ENCODE measurements at regions not wholly inside any gene's neighbourhood (a gene's known extent, or its start where the extent isn't known, plus 50 kb on each side); places are given as distances from the start of the nearest gene placed in this dataset.
A peak's percentile ranks its signal among the peaks of the same experiment; 100 is the strongest.

- intact Hi-C loops (cut with micrococcal nuclease; ENCODE audit: unreplicated experiment) = no loop called here
- Mint-ChIP-seq H3K27ac (ENCODE audit: unreplicated experiment) (no peak overlapping the region), H3K9me3 (ENCODE audit: unreplicated experiment) (no peaks in the 10 kb centered on the region), H3K36me3 (ENCODE audit: insufficient read depth, unreplicated experiment) (peaks cover 8% of the 10 kb centered on the region), H3K4me3 (ENCODE audit: unreplicated experiment) (no peak overlapping the region), H3K4me1 (ENCODE audit: low read depth, unreplicated experiment) (peaks cover 25% of the 10 kb centered on the region), H3K27me3 (ENCODE audit: insufficient read depth, unreplicated experiment) (no peaks in the 10 kb centered on the region)
- Histone ChIP-seq H3K4me1 (peaks cover 22% of the 10 kb centered on the region), H3K4me3 (ENCODE audit: low read depth, low read length) (no peak overlapping the region), H3K9me3 (peaks cover 6% of the 10 kb centered on the region; the same call in 1 of the 2 replicates), H3K27me3 (replicated peaks; ENCODE audit: control insufficient read depth, insufficient read depth, low read length) (no peaks in the 10 kb centered on the region), H3K36me3 (ENCODE audit: control insufficient read depth, insufficient read depth, low read length) (no peaks in the 10 kb centered on the region)
- ChIA-PET CTCF (interaction anchor here (1.0 kb wide), 1 partner anchor 66 kb away, joined by 3 read pairs; no protein-coding TSS in a partner anchor), POLR2A (no interaction called here)
- BruUV-seq (replicated peaks) = no TSS peak
- TF ChIP-seq, protein P1, sequence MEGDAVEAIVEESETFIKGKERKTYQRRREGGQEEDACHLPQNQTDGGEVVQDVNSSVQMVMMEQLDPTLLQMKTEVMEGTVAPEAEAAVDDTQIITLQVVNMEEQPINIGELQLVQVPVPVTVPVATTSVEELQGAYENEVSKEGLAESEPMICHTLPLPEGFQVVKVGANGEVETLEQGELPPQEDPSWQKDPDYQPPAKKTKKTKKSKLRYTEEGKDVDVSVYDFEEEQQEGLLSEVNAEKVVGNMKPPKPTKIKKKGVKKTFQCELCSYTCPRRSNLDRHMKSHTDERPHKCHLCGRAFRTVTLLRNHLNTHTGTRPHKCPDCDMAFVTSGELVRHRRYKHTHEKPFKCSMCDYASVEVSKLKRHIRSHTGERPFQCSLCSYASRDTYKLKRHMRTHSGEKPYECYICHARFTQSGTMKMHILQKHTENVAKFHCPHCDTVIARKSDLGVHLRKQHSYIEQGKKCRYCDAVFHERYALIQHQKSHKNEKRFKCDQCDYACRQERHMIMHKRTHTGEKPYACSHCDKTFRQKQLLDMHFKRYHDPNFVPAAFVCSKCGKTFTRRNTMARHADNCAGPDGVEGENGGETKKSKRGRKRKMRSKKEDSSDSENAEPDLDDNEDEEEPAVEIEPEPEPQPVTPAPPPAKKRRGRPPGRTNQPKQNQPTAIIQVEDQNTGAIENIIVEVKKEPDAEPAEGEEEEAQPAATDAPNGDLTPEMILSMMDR (IDR thresholded peaks at IDR 0.05; ENCODE audit: insufficient read depth in 1 of 2, low read depth in 1 of 2, low read length in 1 of 2, severe bottlenecking in 1 of 2, unreplicated experiment in 1 of 2) = no peak
- DNase-seq = no peak
Measured at GRCh38 chr12:92993259-92993658, 64.2 kb upstream of the EEA1 start.

- no peak overlapping the region for H3K4me3 Mint-ChIP-seq (ENCODE audit: unreplicated experiment)
- H3K27ac Mint-ChIP-seq (ENCODE audit: unreplicated experiment) = no peak overlapping the region
- BruUV-seq (replicated peaks) = no TSS peak
- Histone ChIP-seq H3K9me3 (peaks cover 6% of the 10 kb centered on the region; the same call in 1 of the 2 replicates), H3K36me3 (ENCODE audit: control insufficient read depth, insufficient read depth, low read length) (no peaks in the 10 kb centered on the region), H3K4me1 (peaks cover 19% of the 10 kb centered on the region), H3K27me3 (replicated peaks; ENCODE audit: control insufficient read depth, insufficient read depth, low read length) (no peaks in the 10 kb centered on the region), H3K4me3 (ENCODE audit: low read depth, low read length) (no peak overlapping the region)
- ChIA-PET CTCF (no interaction called here), POLR2A (no interaction called here)
- intact Hi-C loops (cut with micrococcal nuclease; ENCODE audit: unreplicated experiment) = no loop called here
- DNase-seq = no peak
- peaks cover 28% of the 10 kb centered on the region for H3K4me1 Mint-ChIP-seq (ENCODE audit: low read depth, unreplicated experiment)
- no peaks in the 10 kb centered on the region for H3K9me3 Mint-ChIP-seq (ENCODE audit: unreplicated experiment)
- H3K27me3 Mint-ChIP-seq (ENCODE audit: insufficient read depth, unreplicated experiment) = no peaks in the 10 kb centered on the region
- H3K36me3 Mint-ChIP-seq (ENCODE audit: insufficient read depth, unreplicated experiment) = peaks cover 6% of the 10 kb centered on the region
- TF ChIP-seq, protein P1 (IDR thresholded peaks at IDR 0.05; ENCODE audit: insufficient read depth in 1 of 2, low read depth in 1 of 2, low read length in 1 of 2, severe bottlenecking in 1 of 2, unreplicated experiment in 1 of 2) = no peak
Measured at GRCh38 chr12:92995258-92995903, 66.3 kb upstream of the EEA1 start.

DNA sequence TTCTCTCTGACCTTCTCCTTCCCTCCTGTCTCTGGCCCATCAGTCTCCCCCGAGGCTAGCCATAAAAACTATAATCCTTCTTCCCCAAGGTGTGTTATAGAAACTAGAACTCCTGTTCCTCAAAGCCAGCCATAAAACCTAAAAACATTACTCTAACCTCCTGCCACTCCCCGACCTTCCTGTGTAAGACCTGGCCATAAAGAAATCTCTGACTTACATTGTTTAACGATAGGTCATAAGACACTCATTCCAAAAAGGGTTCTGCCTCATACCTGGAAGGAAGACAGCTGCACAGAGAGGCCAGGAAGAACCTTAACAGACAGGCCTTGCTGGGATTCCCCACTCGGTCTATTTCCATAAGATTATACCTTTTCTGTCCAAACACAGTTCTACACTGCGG lies 70.9 kb upstream of the EEA1 start:
- Mint-ChIP-seq H3K27ac (ENCODE audit: unreplicated experiment) (peak overlapping the region; percentile 87), H3K27me3 (ENCODE audit: insufficient read depth, unreplicated experiment) (no peaks in the 10 kb centered on the region), H3K4me1 (ENCODE audit: low read depth, unreplicated experiment) (peaks cover 43% of the 10 kb centered on the region), H3K36me3 (ENCODE audit: insufficient read depth, unreplicated experiment) (peaks cover 6% of the 10 kb centered on the region), H3K4me3 (ENCODE audit: unreplicated experiment) (peak overlapping the region; percentile 7), H3K9me3 (ENCODE audit: unreplicated experiment) (no peaks in the 10 kb centered on the region)
- Histone ChIP-seq H3K36me3 (ENCODE audit: control insufficient read depth, insufficient read depth, low read length) (no peaks in the 10 kb centered on the region), H3K9me3 (no peaks in the 10 kb centered on the region), H3K4me1 (peaks cover 45% of the 10 kb centered on the region), H3K27me3 (replicated peaks; ENCODE audit: control insufficient read depth, insufficient read depth, low read length) (no peaks in the 10 kb centered on the region), H3K4me3 (ENCODE audit: low read depth, low read length) (no peak overlapping the region)
- BruUV-seq (replicated peaks) = no TSS peak
- TF ChIP-seq, protein P1 (IDR thresholded peaks at IDR 0.05; ENCODE audit: insufficient read depth in 1 of 2, low read depth in 1 of 2, low read length in 1 of 2, severe bottlenecking in 1 of 2, unreplicated experiment in 1 of 2) = no peak
- DNase-seq = peak; percentile 50 to 56
- CTCF ChIA-PET = no interaction called here
- POLR2A ChIA-PET = interaction anchor here (1.0 kb wide), 1 partner anchor 13 kb away, joined by 5 read pairs; no protein-coding TSS in a partner anchor
- intact Hi-C loops (cut with micrococcal nuclease; ENCODE audit: unreplicated experiment) = no loop called here

All from Caco-2 (cell line).